ENCODE measurements at regions not wholly inside any gene's neighbourhood (a gene's known extent, or its start where the extent isn't known, plus 50 kb on each side); places are given as distances from the start of the nearest gene placed in this dataset.

- BruUV-seq (replicated peaks) = no TSS peak
- Histone ChIP-seq H3K36me3 (ENCODE audit: insufficient read depth, low read length, poor library complexity, severe bottlenecking) (no peaks in the 10 kb centered on the region), H3K4me1 (ENCODE audit: insufficient read depth, low read length, poor library complexity, severe bottlenecking) (no peaks in the 10 kb centered on the region), H3K27ac (ENCODE audit: low read depth, low read length, poor library complexity, severe bottlenecking) (no peak overlapping the region), H3K27me3 (replicated peaks; ENCODE audit: insufficient read depth, low read depth, low read length, poor library complexity) (no peaks in the 10 kb centered on the region), H3K9me3 (ENCODE audit: low read depth, low read length, poor library complexity, severe bottlenecking) (no peaks in the 10 kb centered on the region), H3K4me3 (ENCODE audit: low read depth, low read length, poor library complexity, severe bottlenecking) (no peak overlapping the region)
- ChIA-PET CTCF (no interaction called here), POLR2A (ENCODE audit: low non-redundant PET) (no interaction called here)
- intact Hi-C loops (cut with micrococcal nuclease; ENCODE audit: unreplicated experiment) = no loop called here
- DNase-seq (ENCODE audit: low spot score) = no peak
- no peak for TF ChIP-seq CTCF (conservative IDR thresholded peaks at IDR 0.05; ENCODE audit: low read depth, low read length)
- TF ChIP-seq EZH2 (IDR thresholded peaks at IDR 0.05; ENCODE audit: borderline replicate concordance, low read depth, low read length, poor library complexity, severe bottlenecking) = no peak
Measured at GRCh38 chr4:120281581-120281980, 214.9 kb upstream of the MAD2L1 start.

GRCh38 chr4:120277391-120277790 is 210.7 kb upstream of the MAD2L1 start:
- POLR2A ChIA-PET (ENCODE audit: low non-redundant PET) = no interaction called here
- Histone ChIP-seq H3K4me1 (ENCODE audit: insufficient read depth, low read length, poor library complexity, severe bottlenecking) (no peaks in the 10 kb centered on the region), H3K27ac (ENCODE audit: low read depth, low read length, poor library complexity, severe bottlenecking) (no peak overlapping the region), H3K9me3 (ENCODE audit: low read depth, low read length, poor library complexity, severe bottlenecking) (no peaks in the 10 kb centered on the region), H3K4me3 (ENCODE audit: low read depth, low read length, poor library complexity, severe bottlenecking) (no peak overlapping the region), H3K36me3 (ENCODE audit: insufficient read depth, low read length, poor library complexity, severe bottlenecking) (no peaks in the 10 kb centered on the region), H3K27me3 (replicated peaks; ENCODE audit: insufficient read depth, low read depth, low read length, poor library complexity) (no peaks in the 10 kb centered on the region)
- TF ChIP-seq CTCF (conservative IDR thresholded peaks at IDR 0.05; ENCODE audit: low read depth, low read length) (no peak), EZH2 (IDR thresholded peaks at IDR 0.05; ENCODE audit: borderline replicate concordance, low read depth, low read length, poor library complexity, severe bottlenecking) (no peak)
- no TSS peak for BruUV-seq (replicated peaks)
- intact Hi-C loops (cut with micrococcal nuclease; ENCODE audit: unreplicated experiment) = no loop called here
- CTCF ChIA-PET = no interaction called here
- DNase-seq (ENCODE audit: low spot score) = no peak

- Histone ChIP-seq H3K36me3 (ENCODE audit: insufficient read depth, low read length, poor library complexity, severe bottlenecking) (no peaks in the 10 kb centered on the region), H3K4me1 (ENCODE audit: insufficient read depth, low read length, poor library complexity, severe bottlenecking) (no peaks in the 10 kb centered on the region), H3K4me3 (ENCODE audit: low read depth, low read length, poor library complexity, severe bottlenecking) (no peak overlapping the region), H3K9me3 (ENCODE audit: low read depth, low read length, poor library complexity, severe bottlenecking) (no peaks in the 10 kb centered on the region), H3K27ac (ENCODE audit: low read depth, low read length, poor library complexity, severe bottlenecking) (no peak overlapping the region), H3K27me3 (replicated peaks; ENCODE audit: insufficient read depth, low read depth, low read length, poor library complexity) (no peaks in the 10 kb centered on the region)
- intact Hi-C loops (cut with micrococcal nuclease; ENCODE audit: unreplicated experiment) = no loop called here
- BruUV-seq (replicated peaks) = no TSS peak
- ChIA-PET CTCF (no interaction called here), POLR2A (ENCODE audit: low non-redundant PET) (no interaction called here)
- TF ChIP-seq EZH2 (IDR thresholded peaks at IDR 0.05; ENCODE audit: borderline replicate concordance, low read depth, low read length, poor library complexity, severe bottlenecking) = no peak
- TF ChIP-seq CTCF (conservative IDR thresholded peaks at IDR 0.05; ENCODE audit: low read depth, low read length) = no peak
- DNase-seq (ENCODE audit: low spot score) = no peak
Measured at GRCh38 chr4:120266602-120267001, 200.0 kb upstream of the MAD2L1 start.
